Thymus (tissue), 11 donors: ENCODE measurements at regions not wholly inside any gene's neighbourhood (a gene's known extent, or its start where the extent isn't known, plus 50 kb on each side); places are given as distances from the start of the nearest gene placed in this dataset.

Experiments
- DNase-seq, 9 donors: peaks; one replicate each; pipeline ENCODE4 v3.0.0-alpha.2; 2013; ENCODE audit warnings: low spot score in 9 of 9, low read depth in 6 of 9, missing footprints in 1 of 9
- H3K27ac ChIP-seq, 2 donors: one replicate each; pipeline ENCODE4 v1.5.1; 2013; ENCODE audit warnings: control low read depth in 1 of 2, low read depth in 1 of 2, low read length in 1 of 2, mild to moderate bottlenecking in 1 of 2, moderate library complexity in 1 of 2
- H3K27me3 ChIP-seq, 2 donors: one replicate each; pipeline ENCODE4 v1.5.1; 2013; ENCODE audit warnings: low read length in 1 of 2; ENCODE audit not compliant: control insufficient read depth in 2 of 2, insufficient read depth in 1 of 2
- H3K36me3 ChIP-seq, 2 donors: one replicate each; pipeline ENCODE4 v1.5.1; 2013; ENCODE audit warnings: low read length in 1 of 2, mild to moderate bottlenecking in 1 of 2, moderate library complexity in 1 of 2; ENCODE audit not compliant: control insufficient read depth in 2 of 2, insufficient read depth in 2 of 2
- H3K4me1 ChIP-seq, 2 donors: one replicate each; pipeline ENCODE4 v1.5.1; 2013; ENCODE audit warnings: low read length in 2 of 2; ENCODE audit not compliant: control insufficient read depth in 2 of 2, insufficient read depth in 2 of 2
- H3K4me3 ChIP-seq, 2 donors: one replicate each; pipeline ENCODE4 v1.5.1; 2013; ENCODE audit warnings: low read length in 2 of 2, control low read depth in 1 of 2, mild to moderate bottlenecking in 1 of 2
- H3K9me3 ChIP-seq, 2 donors: one replicate each; pipeline ENCODE4 v1.5.1; 2013; ENCODE audit warnings: low read length in 1 of 2, mild to moderate bottlenecking in 1 of 2; ENCODE audit not compliant: control insufficient read depth in 2 of 2, insufficient read depth in 1 of 2
- WGBS: extraction: QIAGEN DNeasy Blood & Tissue Kit; methylation state at CpG from one replicate; pipeline ENCODE4 v1.1.7; 2013; 5-methylcytosine and 5-hydroxymethylcytosine counted together
- donor health status: healthy.

- no peaks in the 10 kb centered on the region for H3K4me1 ChIP-seq
- no peak overlapping the region for H3K27ac ChIP-seq
- no peak overlapping the region for H3K4me3 ChIP-seq
- H3K27me3 ChIP-seq, result no peaks in the 10 kb centered on the region
- H3K9me3 ChIP-seq, result no peaks in the 10 kb centered on the region
- 95% methylated on average over 4 of the region's 4 CpGs for WGBS
- H3K36me3 ChIP-seq, result no peaks in the 10 kb centered on the region
- no peak for DNase-seq
These were observed 366.8 kb downstream of the ZIC1 start for GRCh38 chr3:147775816-147776530.

- H3K27me3 ChIP-seq, result no peaks in the 10 kb centered on the region
- DNase-seq, result no peak
- H3K27ac ChIP-seq, result no peak overlapping the region
- H3K9me3 ChIP-seq, result no peaks in the 10 kb centered on the region
- no peaks in the 10 kb centered on the region for H3K36me3 ChIP-seq
- no peaks in the 10 kb centered on the region for H3K4me1 ChIP-seq
- WGBS, result 87% methylated on average over 2 of the region's 2 CpGs
- no peak overlapping the region for H3K4me3 ChIP-seq
These were observed 384.7 kb downstream of the ZIC1 start for GRCh38 chr3:147793841-147794240.

- Histone ChIP-seq H3K9me3 (no peaks in the 10 kb centered on the region), H3K27me3 (no peaks in the 10 kb centered on the region), H3K36me3 (no peaks in the 10 kb centered on the region), H3K27ac (no peak overlapping the region), H3K4me1 (no peaks in the 10 kb centered on the region), H3K4me3 (no peak overlapping the region)
- 85% methylated on average over 3 of the region's 3 CpGs for WGBS
- DNase-seq, result no peak
These were observed 385.4 kb downstream of the ZIC1 start for GRCh38 chr3:147794596-147794995.

- WGBS, result 87% methylated on average over 1 of the region's 1 CpG
- Histone ChIP-seq H3K27me3 (no peaks in the 10 kb centered on the region), H3K4me3 (no peak overlapping the region), H3K27ac (no peak overlapping the region), H3K9me3 (no peaks in the 10 kb centered on the region), H3K4me1 (no peaks in the 10 kb centered on the region), H3K36me3 (no peaks in the 10 kb centered on the region)
- DNase-seq, result no peak
These were observed 386.3 kb downstream of the ZIC1 start for GRCh38 chr3:147795418-147795817.

GRCh38 chr3:147797095-147797494 lies 387.9 kb downstream of the ZIC1 start:
- H3K36me3 ChIP-seq, result no peaks in the 10 kb centered on the region
- H3K9me3 ChIP-seq, result no peaks in the 10 kb centered on the region
- no peak overlapping the region for H3K4me3 ChIP-seq
- H3K4me1 ChIP-seq, result no peaks in the 10 kb centered on the region
- H3K27me3 ChIP-seq, result no peaks in the 10 kb centered on the region
- no peak for DNase-seq
- H3K27ac ChIP-seq, result no peak overlapping the region

- H3K4me1 ChIP-seq, result no peaks in the 10 kb centered on the region
- H3K27ac ChIP-seq, result no peak overlapping the region
- WGBS, result 85% methylated on average over 2 of the region's 2 CpGs
- no peaks in the 10 kb centered on the region for H3K9me3 ChIP-seq
- H3K36me3 ChIP-seq, result no peaks in the 10 kb centered on the region
- no peaks in the 10 kb centered on the region for H3K27me3 ChIP-seq
- no peak overlapping the region for H3K4me3 ChIP-seq
- DNase-seq, result no peak
These were observed 390.4 kb downstream of the ZIC1 start for GRCh38 chr3:147799601-147800000.

- Histone ChIP-seq H3K9me3 (no peaks in the 10 kb centered on the region), H3K4me3 (no peak overlapping the region), H3K27me3 (no peaks in the 10 kb centered on the region), H3K4me1 (no peaks in the 10 kb centered on the region), H3K27ac (no peak overlapping the region), H3K36me3 (no peaks in the 10 kb centered on the region)
- DNase-seq, result no peak
- WGBS, result 94% methylated on average over 1 of the region's 1 CpG
These were observed 398.6 kb downstream of the ZIC1 start for GRCh38 chr3:147807776-147808175.

GRCh38 chr3:147809206-147809605 lies 400.0 kb downstream of the ZIC1 start:
- WGBS, result 85% methylated on average over 1 of the region's 1 CpG
- no peaks in the 10 kb centered on the region for H3K9me3 ChIP-seq
- no peaks in the 10 kb centered on the region for H3K36me3 ChIP-seq
- DNase-seq, result no peak
- H3K27ac ChIP-seq, result no peak overlapping the region
- H3K27me3 ChIP-seq, result no peaks in the 10 kb centered on the region
- no peak overlapping the region for H3K4me3 ChIP-seq
- H3K4me1 ChIP-seq, result no peaks in the 10 kb centered on the region

- DNase-seq, result no peak
- 88% methylated on average over 4 of the region's 4 CpGs for WGBS
These were observed 403.2 kb downstream of the ZIC1 start for GRCh38 chr3:147812186-147812911.

More at GRCh38 chr3:147812186-147812911, 403.2 kb downstream of the ZIC1 start:
- H3K36me3 ChIP-seq, result no peaks in the 10 kb centered on the region
- no peaks in the 10 kb centered on the region for H3K9me3 ChIP-seq
- no peaks in the 10 kb centered on the region for H3K4me1 ChIP-seq
- H3K27me3 ChIP-seq, result no peaks in the 10 kb centered on the region
- no peak overlapping the region for H3K27ac ChIP-seq
- no peak overlapping the region for H3K4me3 ChIP-seq
